MV-4-11 (cell line): ENCODE measurements at regions not wholly inside any gene's neighbourhood (a gene's known extent, or its start where the extent isn't known, plus 50 kb on each side); places are given as distances from the start of the nearest gene placed in this dataset.

Source experiments
- DNase-seq: peaks from one replicate; lab custom pipeline; 2025; lab: John Stamatoyannopoulos, UW

DNA sequence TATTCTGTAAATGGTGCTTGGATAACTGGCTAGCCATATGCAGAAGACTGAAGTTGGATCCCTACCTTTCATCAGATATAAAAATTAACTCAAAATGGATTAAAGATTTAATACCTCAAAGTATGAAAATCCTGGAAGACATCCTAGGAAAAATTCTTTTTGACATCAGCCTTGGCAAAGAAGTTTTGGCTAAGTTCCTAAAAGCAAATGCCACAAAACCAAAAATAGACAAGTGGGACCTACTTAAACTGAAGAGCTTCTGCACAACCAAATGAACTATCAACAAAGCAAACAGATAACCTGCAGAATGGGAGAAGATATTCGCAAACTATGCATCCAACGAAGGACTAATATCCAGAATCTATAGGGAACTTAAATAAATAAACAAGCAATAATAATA is 60.3 kb upstream of the RIPPLY2 start:
- DNase-seq, result no peak

DNA sequence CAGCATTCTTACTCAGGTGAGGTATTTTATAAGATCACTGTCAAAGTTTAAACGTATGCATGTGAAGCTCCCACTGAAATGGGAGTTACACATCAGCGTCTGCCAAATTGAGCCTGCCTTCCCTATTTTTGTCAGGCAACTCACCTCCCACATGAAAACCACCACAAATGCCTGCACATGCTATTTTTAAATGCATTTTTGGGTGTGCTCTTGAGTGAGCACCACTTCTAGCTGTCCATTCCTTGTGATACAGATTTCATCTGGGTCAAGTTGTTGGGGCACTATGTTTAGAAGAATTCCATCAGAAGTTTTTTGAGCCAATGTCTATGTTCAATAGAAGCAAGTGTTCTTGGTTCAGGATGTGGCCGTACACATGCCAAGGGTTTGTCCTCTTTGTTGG is 71.7 kb upstream of the RIPPLY2 start:
- DNase-seq, result no peak

DNA sequence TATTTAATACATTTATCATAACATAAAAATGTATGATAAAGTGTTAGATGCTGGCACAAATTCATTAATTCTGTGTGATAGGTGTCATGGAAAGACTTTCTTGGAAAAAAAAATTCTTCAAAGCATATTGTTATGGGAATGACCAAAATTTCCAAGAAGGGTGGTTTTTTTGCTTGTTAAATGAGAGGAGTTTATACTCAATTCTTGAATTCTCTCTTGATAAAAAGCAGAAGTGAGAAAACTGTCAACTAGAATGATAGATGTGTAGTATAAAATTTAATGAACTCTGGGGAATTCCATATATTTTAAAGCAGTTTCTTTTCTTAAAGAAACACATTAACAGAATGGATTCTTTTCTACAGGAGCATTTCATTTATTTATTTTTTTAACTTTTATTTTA is 62.0 kb upstream of the SNAP91 start:
- peak; percentile 42 for DNase-seq

DNA sequence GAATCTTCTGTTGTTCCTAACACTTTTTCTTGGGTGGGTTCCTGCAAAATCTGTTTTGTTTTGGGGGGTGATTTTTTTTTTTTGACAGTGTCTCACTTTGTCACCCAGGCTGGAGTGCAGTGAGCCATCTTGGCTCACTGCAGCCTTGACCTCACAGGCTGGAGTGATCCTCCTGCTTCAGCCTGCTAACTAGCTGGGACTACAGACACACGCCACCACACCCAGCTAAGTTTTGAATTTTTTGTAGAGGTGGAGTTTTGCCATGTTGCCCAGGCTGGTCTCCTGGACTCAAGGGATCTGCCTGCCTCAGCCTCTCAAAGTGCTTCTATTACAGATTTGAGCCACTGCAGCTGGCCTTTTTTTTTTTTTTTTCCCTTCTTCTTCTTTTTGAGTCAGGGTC is 60.5 kb upstream of the SNAP91 start:
- no peak for DNase-seq

DNA sequence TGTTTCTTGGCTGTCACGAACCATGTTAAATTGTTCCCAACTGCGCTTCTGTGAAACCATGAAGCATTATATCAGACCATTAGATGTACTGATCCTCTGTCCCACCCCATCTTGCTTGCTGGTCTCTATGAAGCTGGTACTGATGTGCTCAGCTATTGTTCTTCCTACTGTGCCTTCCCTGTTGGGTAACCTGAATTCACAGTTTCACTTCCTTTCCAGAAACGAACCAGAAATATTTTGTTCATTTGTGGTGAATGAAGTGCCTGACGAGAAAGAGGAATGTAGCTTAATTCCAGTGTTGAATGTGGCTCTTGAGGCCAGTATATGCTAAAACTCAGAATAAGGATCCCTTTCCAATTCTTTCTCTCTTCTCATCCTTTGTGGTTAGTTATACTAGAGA is 58.1 kb upstream of the SNAP91 start:
- DNase-seq, result peak; percentile 88
